Left ventricle myocardium inferior (tissue), 1 donor: ENCODE measurements at regions not wholly inside any gene's neighbourhood (a gene's known extent, or its start where the extent isn't known, plus 50 kb on each side); places are given as distances from the start of the nearest gene placed in this dataset.

Experiments used
- DNase-seq: peaks from one replicate; pipeline ENCODE4 v3.0.0-alpha.2; 2020
- H3K27ac ChIP-seq: fragments of 200-600 bp; replicated peaks from 2 replicates; pipeline ENCODE4 v1.8.0; 2021
- H3K27me3 ChIP-seq: fragments of 200-600 bp; 2 replicates; pipeline ENCODE4 v1.8.0; 2021; ENCODE audit warnings: low read depth
- H3K36me3 ChIP-seq: fragments of 200-600 bp; 2 replicates; pipeline ENCODE4 v1.8.0; 2021
- H3K4me1 ChIP-seq: fragments of 200-600 bp; 2 replicates; pipeline ENCODE4 v1.8.0; 2021
- H3K4me3 ChIP-seq: fragments of 200-600 bp; 2 replicates; pipeline ENCODE4 v1.8.0; 2021; ENCODE audit warnings: mild to moderate bottlenecking, moderate library complexity
- H3K9me3 ChIP-seq: fragments of 200-600 bp; replicated peaks from 2 replicates; pipeline ENCODE4 v1.8.0; 2021
- CTCF ChIP-seq: fragments of 200-600 bp; IDR thresholded peaks from 2 replicates; pipeline ENCODE4 v1.8.0; 2021; ENCODE audit warnings: antibody characterized with exemption, mild to moderate bottlenecking, borderline replicate concordance
- intact Hi-C: fragments of 100-400 bp; cut with micrococcal nuclease; formaldehyde crosslinking; loops from one replicate; pipeline ENCODE4 v1.11.0; 2022
- donor health status: DM: no; HTN: yes; CAD: no; lungs with severe emphysema.

DNA sequence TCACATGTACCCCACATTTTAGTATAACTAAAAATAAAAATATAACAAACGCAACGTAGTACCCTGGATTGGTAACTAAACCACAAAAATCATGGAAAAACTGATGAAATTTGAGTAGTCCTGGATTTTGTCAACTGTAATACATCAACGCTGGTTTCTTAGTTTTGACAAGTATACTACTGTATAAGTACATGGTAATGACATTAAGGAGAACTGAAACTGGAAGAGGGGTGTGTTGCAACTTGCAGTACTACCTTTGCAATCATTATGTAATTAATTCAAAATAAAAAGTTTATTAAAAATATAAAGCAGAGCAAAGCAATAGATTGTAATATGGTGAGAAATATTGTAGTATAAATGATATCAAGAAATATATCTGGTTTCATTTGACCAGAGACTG, 1158.0 kb upstream of the SPRY2 start:
- Histone ChIP-seq H3K9me3 (no peaks in the 10 kb centered on the region), H3K27ac (no peak overlapping the region), H3K36me3 (no peaks in the 10 kb centered on the region), H3K27me3 (no peaks in the 10 kb centered on the region), H3K4me1 (no peaks in the 10 kb centered on the region), H3K4me3 (no peak overlapping the region)
- intact Hi-C loops: no loop called here
- no peak for TF ChIP-seq CTCF
- DNase-seq: no peak

GRCh38 chr13:81493144-81493543, 1152.2 kb upstream of the SPRY2 start:
- DNase-seq: no peak
- Histone ChIP-seq H3K4me3 (no peak overlapping the region), H3K4me1 (no peaks in the 10 kb centered on the region), H3K27ac (no peak overlapping the region), H3K27me3 (no peaks in the 10 kb centered on the region), H3K9me3 (no peaks in the 10 kb centered on the region), H3K36me3 (no peaks in the 10 kb centered on the region)
- intact Hi-C loops: no loop called here
- TF ChIP-seq CTCF: no peak

GRCh38 chr13:81492449-81492848, 1151.5 kb upstream of the SPRY2 start:
- H3K27me3 ChIP-seq: no peaks in the 10 kb centered on the region
- H3K4me3 ChIP-seq: no peak overlapping the region
- no peaks in the 10 kb centered on the region for H3K4me1 ChIP-seq
- H3K9me3 ChIP-seq: no peaks in the 10 kb centered on the region
- no peaks in the 10 kb centered on the region for H3K36me3 ChIP-seq
- intact Hi-C loops: no loop called here
- TF ChIP-seq CTCF: no peak
- H3K27ac ChIP-seq: no peak overlapping the region
- DNase-seq: no peak

DNA sequence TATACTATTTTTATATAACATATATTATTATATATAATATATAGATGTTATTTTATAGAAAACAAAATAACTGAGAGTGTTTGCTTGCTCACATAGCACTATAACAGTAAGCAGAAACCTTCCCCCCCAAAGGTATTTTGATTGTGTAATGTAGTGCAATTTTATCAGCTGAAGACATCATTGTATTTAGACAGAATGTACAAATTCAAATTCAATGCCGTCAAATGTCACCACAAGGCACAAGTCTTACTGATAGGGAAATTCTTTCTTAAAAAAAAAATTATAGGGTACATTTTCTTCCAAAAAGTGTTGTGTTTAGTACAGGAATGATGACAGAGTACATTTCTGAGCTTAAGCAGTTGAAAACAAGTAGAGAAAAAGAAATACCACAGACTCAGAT, 1147.1 kb upstream of the SPRY2 start:
- Histone ChIP-seq H3K27me3 (no peaks in the 10 kb centered on the region), H3K36me3 (no peaks in the 10 kb centered on the region), H3K9me3 (peaks cover 1% of the 10 kb centered on the region), H3K4me1 (no peaks in the 10 kb centered on the region), H3K4me3 (no peak overlapping the region), H3K27ac (no peak overlapping the region)
- DNase-seq: no peak
- TF ChIP-seq CTCF: no peak
- intact Hi-C loops: no loop called here

DNA sequence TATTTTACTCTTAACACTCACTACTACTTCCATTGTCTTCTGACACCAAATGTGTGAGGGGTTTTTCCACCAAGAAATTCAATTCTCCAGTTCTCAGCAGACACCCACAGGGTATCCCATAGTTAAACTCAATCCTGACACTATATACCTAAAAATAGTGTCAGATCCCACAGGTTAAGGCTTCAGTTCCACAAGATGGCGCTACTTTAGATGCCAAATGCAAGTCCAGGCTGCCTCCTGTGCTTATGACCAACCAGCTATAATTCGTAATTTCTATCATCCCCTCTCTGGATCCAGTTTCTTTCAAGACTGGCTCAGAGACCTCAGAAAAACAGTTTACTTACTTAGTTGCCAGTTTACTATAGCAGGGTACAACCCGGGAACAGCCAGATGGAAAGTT, 1146.2 kb upstream of the SPRY2 start:
- no peaks in the 10 kb centered on the region for H3K36me3 ChIP-seq
- H3K27ac ChIP-seq: no peak overlapping the region
- H3K4me3 ChIP-seq: no peak overlapping the region
- no peak for TF ChIP-seq CTCF
- H3K27me3 ChIP-seq: no peaks in the 10 kb centered on the region
- no peaks in the 10 kb centered on the region for H3K4me1 ChIP-seq
- DNase-seq: no peak
- intact Hi-C loops: no loop called here
- peaks cover 6% of the 10 kb centered on the region for H3K9me3 ChIP-seq

- no peak for DNase-seq
- Histone ChIP-seq H3K27ac (no peak overlapping the region), H3K4me1 (no peaks in the 10 kb centered on the region), H3K36me3 (no peaks in the 10 kb centered on the region), H3K27me3 (no peaks in the 10 kb centered on the region), H3K4me3 (no peak overlapping the region), H3K9me3 (peaks cover 8% of the 10 kb centered on the region)
- TF ChIP-seq CTCF: no peak
- intact Hi-C loops: no loop called here
Measured at GRCh38 chr13:81480634-81481033, 1139.7 kb upstream of the SPRY2 start.
